Vagina (tissue), 2 donors: ENCODE measurements at regions not wholly inside any gene's neighbourhood (a gene's known extent, or its start where the extent isn't known, plus 50 kb on each side); places are given as distances from the start of the nearest gene placed in this dataset.
"Not testable (repeated sequence)": the region's sequence is repeated elsewhere in the genome, so short reads cannot be mapped to it uniquely, and the experiment has no call there.

Experiments
- DNase-seq, 2 donors: peaks; one replicate each; pipeline ENCODE4 v3.0.0-alpha.2; 2017; ENCODE audit errors: extremely low spot score in 2 of 2
- H3K27ac ChIP-seq: fragments of 200-600 bp; sonication (generic); one replicate; pipeline ENCODE4 v1.5.1; 2019
- H3K27me3 ChIP-seq: fragments of 200-600 bp; sonication (generic); one replicate; pipeline ENCODE4 v1.5.1; 2019
- H3K36me3 ChIP-seq, 2 donors: fragments of 200-600 bp; sonication (generic); one replicate each; pipeline ENCODE4 v1.5.1; 2017 to 2019
- H3K4me1 ChIP-seq: fragments of 200-600 bp; sonication (generic); one replicate; pipeline ENCODE4 v1.5.1; 2019
- H3K4me3 ChIP-seq, 2 donors: fragments of 200-600 bp; sonication (generic); 1 replicate in 1 of 2; 2 replicates in 1 of 2; pipeline ENCODE4 v1.5.1; 2016 to 2019
- H3K9me3 ChIP-seq: fragments of 200-600 bp; sonication (generic); one replicate; pipeline ENCODE4 v1.5.1; 2019
- POLR2A ChIP-seq, 2 donors: fragments of 450-650 bp; IDR thresholded peaks; one replicate each; pipeline ENCODE4 v1.6.1; 2017; ENCODE audit warnings: antibody characterized with exemption in 2 of 2, mild to moderate bottlenecking in 2 of 2, moderate library complexity in 2 of 2
- POLR2AphosphoS5 ChIP-seq, 2 donors: sonication (generic); formaldehyde crosslinking; IDR thresholded peaks; one replicate each; pipeline ENCODE4 v1.9.0; 2017; ENCODE audit warnings: antibody characterized with exemption in 2 of 2, mild to moderate bottlenecking in 2 of 2, low read depth in 1 of 2; ENCODE audit not compliant: insufficient read depth in 1 of 2
- intact Hi-C: fragments of 100-400 bp; cut with DNase I; formaldehyde crosslinking; loops from one replicate; pipeline ENCODE4 v1.15.1; 2023
- TF ChIP-seq, protein P1 (sequence below), 3 experiments: fragments of 450-650 bp in 2 of 3; fragments of 200-600 bp in 1 of 3; sonication (generic) in 1 of 3; IDR thresholded peaks; one replicate each; pipeline ENCODE4 v1.5.1; 2017 to 2019; ENCODE audit warnings: antibody characterized with exemption in 3 of 3, mild to moderate bottlenecking in 2 of 3, moderate library complexity in 2 of 3

DNA sequence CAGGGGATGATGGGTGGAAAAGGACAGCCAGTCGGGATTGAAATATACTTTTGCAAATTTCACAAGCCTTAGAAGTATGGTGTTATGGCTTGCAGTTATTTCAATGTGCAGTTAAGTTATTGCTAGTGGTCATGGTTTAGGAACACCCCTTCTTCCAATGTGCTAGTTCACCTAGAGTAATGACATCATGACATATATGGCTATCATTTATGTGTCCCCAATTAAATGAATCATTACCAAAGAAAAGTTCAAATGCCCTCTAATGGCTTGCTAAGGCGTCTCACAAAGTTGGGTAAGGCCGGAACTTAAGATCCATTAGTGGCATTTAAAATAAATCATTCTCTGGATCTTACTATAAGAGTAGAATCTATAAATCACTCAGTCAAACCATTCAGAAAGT is 271.6 kb downstream of the SPRY2 start:
- intact Hi-C loops: no loop called here
- H3K27me3 ChIP-seq: no peaks in the 10 kb centered on the region
- H3K4me1 ChIP-seq: no peaks in the 10 kb centered on the region
- no peak for DNase-seq
- H3K27ac ChIP-seq: no peak overlapping the region
- no peaks in the 10 kb centered on the region for H3K9me3 ChIP-seq
- H3K4me3 ChIP-seq: no peak overlapping the region
- no peak for TF ChIP-seq POLR2AphosphoS5 (IDR thresholded peaks at IDR 0.05; ENCODE audit: insufficient read depth in 1 of 2, low read depth in 1 of 2)
- TF ChIP-seq, protein P1, sequence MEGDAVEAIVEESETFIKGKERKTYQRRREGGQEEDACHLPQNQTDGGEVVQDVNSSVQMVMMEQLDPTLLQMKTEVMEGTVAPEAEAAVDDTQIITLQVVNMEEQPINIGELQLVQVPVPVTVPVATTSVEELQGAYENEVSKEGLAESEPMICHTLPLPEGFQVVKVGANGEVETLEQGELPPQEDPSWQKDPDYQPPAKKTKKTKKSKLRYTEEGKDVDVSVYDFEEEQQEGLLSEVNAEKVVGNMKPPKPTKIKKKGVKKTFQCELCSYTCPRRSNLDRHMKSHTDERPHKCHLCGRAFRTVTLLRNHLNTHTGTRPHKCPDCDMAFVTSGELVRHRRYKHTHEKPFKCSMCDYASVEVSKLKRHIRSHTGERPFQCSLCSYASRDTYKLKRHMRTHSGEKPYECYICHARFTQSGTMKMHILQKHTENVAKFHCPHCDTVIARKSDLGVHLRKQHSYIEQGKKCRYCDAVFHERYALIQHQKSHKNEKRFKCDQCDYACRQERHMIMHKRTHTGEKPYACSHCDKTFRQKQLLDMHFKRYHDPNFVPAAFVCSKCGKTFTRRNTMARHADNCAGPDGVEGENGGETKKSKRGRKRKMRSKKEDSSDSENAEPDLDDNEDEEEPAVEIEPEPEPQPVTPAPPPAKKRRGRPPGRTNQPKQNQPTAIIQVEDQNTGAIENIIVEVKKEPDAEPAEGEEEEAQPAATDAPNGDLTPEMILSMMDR (IDR thresholded peaks at IDR 0.05): no peak
- TF ChIP-seq POLR2A (IDR thresholded peaks at IDR 0.05): no peak
- H3K36me3 ChIP-seq: no peaks in the 10 kb centered on the region

DNA sequence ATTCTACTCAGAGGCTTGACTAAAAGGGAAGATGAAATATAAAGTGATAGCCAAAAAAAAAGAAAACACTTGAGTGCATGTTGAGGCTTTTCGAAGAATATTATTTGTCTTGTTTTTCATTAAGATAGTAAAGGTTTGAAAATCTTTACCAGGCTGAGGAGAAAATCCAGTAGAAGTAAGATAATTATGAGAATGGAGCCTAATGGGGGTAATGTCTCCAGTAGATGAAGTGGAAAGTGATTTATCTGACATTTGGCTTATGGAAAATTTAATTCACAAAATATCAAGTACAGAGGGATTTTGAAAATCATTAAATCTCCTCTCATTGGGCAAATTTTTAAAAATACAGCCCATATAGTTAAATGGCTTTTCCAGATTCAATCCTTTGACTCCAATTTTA is 274.9 kb downstream of the SPRY2 start:
- Histone ChIP-seq H3K36me3 (no peaks in the 10 kb centered on the region), H3K4me1 (no peaks in the 10 kb centered on the region), H3K4me3 (no peak overlapping the region), H3K27ac (no peak overlapping the region), H3K27me3 (no peaks in the 10 kb centered on the region), H3K9me3 (no peaks in the 10 kb centered on the region)
- no peak for DNase-seq
- intact Hi-C loops: no loop called here
- TF ChIP-seq POLR2AphosphoS5 (IDR thresholded peaks at IDR 0.05; ENCODE audit: insufficient read depth in 1 of 2, low read depth in 1 of 2): no peak
- no peak for TF ChIP-seq POLR2A (IDR thresholded peaks at IDR 0.05)
- TF ChIP-seq, protein P1 (IDR thresholded peaks at IDR 0.05): no peak

DNA sequence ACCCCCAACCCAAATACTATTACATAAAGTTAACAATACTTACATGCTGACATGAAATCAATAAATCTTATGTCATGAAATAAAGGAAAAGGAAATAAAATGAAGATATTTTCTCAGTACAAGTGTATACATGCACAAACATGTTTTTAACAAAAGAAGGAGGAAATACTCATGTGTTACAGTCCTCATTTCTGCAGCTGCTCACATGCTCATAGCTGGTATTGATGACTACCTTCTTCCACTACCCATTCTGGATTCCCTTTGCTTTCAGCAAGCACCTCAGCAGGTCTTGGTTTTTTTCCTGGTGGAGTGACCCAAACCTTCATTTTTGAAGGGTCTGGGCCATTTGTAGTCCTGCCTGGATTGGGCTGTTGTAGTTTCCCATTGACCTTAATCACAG is 278.5 kb downstream of the SPRY2 start:
- H3K4me3 ChIP-seq, H3K36me3 ChIP-seq, H3K4me1 ChIP-seq, DNase-seq, H3K9me3 ChIP-seq, H3K27ac ChIP-seq, H3K27me3 ChIP-seq, intact Hi-C loops: not testable (repeated sequence)

DNA sequence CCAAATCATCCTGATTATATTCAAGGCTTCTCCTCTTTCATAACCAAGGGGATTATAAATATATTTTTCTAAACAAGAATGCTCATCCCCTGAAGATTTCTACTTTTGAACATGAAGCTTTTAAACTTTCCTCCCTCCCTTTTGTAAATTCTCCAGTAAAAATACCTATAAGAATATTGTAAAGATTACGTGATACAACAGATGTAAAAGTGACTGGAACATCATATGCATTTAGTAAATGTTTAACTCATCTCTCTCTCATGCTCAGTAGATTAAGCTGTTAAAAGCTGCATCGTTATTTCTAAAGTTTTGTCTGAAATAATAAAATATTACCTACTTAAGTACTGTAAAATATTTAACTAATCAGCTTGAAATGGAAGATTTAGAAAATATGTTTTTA is 281.1 kb downstream of the SPRY2 start:
- no peak overlapping the region for H3K4me3 ChIP-seq
- H3K36me3 ChIP-seq: no peaks in the 10 kb centered on the region
- DNase-seq: no peak
- no peaks in the 10 kb centered on the region for H3K4me1 ChIP-seq
- TF ChIP-seq, protein P1 (IDR thresholded peaks at IDR 0.05): no peak
- no peak for TF ChIP-seq POLR2A (IDR thresholded peaks at IDR 0.05)
- TF ChIP-seq POLR2AphosphoS5 (IDR thresholded peaks at IDR 0.05; ENCODE audit: insufficient read depth in 1 of 2, low read depth in 1 of 2): no peak
- intact Hi-C loops: no loop called here
- H3K27ac ChIP-seq: no peak overlapping the region
- H3K9me3 ChIP-seq: no peaks in the 10 kb centered on the region
- H3K27me3 ChIP-seq: no peaks in the 10 kb centered on the region

DNA sequence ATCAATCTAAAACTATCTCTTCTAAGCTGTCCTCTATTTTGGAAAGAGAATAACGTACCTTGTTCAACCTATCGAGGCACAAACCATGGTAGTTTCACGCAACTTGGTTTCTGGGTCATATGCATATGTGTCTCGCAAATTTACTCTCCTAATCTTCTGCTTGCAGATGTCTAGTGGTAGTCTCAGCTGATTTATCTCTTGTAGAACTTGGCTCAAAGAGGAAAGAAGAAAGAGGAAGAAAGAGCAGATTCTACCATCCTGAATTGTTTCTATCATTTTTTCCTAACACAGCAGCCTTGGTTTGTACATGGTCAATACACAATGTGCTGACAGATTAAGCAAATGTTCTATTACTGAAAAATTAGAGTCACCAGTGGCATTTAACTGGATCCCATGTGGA is 282.3 kb downstream of the SPRY2 start:
- no peaks in the 10 kb centered on the region for H3K4me1 ChIP-seq
- TF ChIP-seq, protein P1 (IDR thresholded peaks at IDR 0.05): no peak
- TF ChIP-seq POLR2A (IDR thresholded peaks at IDR 0.05) (no peak), POLR2AphosphoS5 (IDR thresholded peaks at IDR 0.05; ENCODE audit: insufficient read depth in 1 of 2, low read depth in 1 of 2) (no peak)
- no peaks in the 10 kb centered on the region for H3K9me3 ChIP-seq
- intact Hi-C loops: no loop called here
- no peak for DNase-seq
- no peak overlapping the region for H3K27ac ChIP-seq
- no peaks in the 10 kb centered on the region for H3K27me3 ChIP-seq
- H3K36me3 ChIP-seq: no peaks in the 10 kb centered on the region
- no peak overlapping the region for H3K4me3 ChIP-seq

DNA sequence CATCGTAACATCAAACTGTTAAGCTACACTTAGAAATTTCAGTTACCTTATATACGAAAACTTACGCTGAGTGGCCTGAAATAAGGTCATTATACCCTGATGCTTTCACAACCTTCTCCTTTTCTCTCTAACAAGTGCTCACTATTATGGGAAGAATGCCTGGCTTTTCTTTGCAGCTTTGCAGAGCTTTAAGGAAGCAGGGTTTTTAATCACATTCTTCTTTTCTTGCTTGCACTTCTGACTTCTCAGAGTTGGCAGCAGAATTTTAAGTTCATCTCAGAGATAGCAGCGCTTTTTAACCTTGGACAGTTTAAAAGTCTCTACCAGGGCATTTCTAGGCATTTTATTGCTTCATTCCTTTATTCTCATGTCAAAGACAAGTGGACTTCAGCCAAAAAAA is 285.1 kb downstream of the SPRY2 start:
- intact Hi-C loops: no loop called here
- TF ChIP-seq POLR2A (IDR thresholded peaks at IDR 0.05) (no peak), POLR2AphosphoS5 (IDR thresholded peaks at IDR 0.05; ENCODE audit: insufficient read depth in 1 of 2, low read depth in 1 of 2) (no peak)
- TF ChIP-seq, protein P1 (IDR thresholded peaks at IDR 0.05): no peak
- H3K27me3 ChIP-seq: no peaks in the 10 kb centered on the region
- no peak for DNase-seq
- H3K4me1 ChIP-seq: no peaks in the 10 kb centered on the region
- H3K9me3 ChIP-seq: no peaks in the 10 kb centered on the region
- H3K4me3 ChIP-seq: no peak overlapping the region
- no peak overlapping the region for H3K27ac ChIP-seq
- no peaks in the 10 kb centered on the region for H3K36me3 ChIP-seq
